OCI-M2 (cell line): ENCODE measurements at regions not wholly inside any gene's neighbourhood (a gene's known extent, or its start where the extent isn't known, plus 50 kb on each side); places are given as distances from the start of the nearest gene placed in this dataset.
"Not testable (repeated sequence)": the region's sequence is repeated elsewhere in the genome, so short reads cannot be mapped to it uniquely, and the experiment has no call there.

Source experiments
- DNase-seq: peaks from one replicate; lab custom pipeline; 2025; ENCODE audit not compliant: unreplicated experiment; lab: John Stamatoyannopoulos, UW

- no peak for DNase-seq
Measured at GRCh38 chr12:34402228-34402898, 380.1 kb downstream of the ALG10 start.

GRCh38 chr12:34402899-34403705 is 380.8 kb downstream of the ALG10 start:
- no peak for DNase-seq

- no peak for DNase-seq
Measured at GRCh38 chr12:34403706-34404376, 381.5 kb downstream of the ALG10 start.

- DNase-seq, result no peak
Measured at GRCh38 chr12:34404377-34405285, 382.3 kb downstream of the ALG10 start.

- no peak for DNase-seq
Measured at GRCh38 chr12:34405286-34406227, 383.3 kb downstream of the ALG10 start.

GRCh38 chr12:34406228-34406995 is 384.1 kb downstream of the ALG10 start:
- no peak for DNase-seq

- DNase-seq, result no peak
Measured at GRCh38 chr12:34406996-34407300, 384.7 kb downstream of the ALG10 start.

GRCh38 chr12:34407813-34408212 is 385.5 kb downstream of the ALG10 start:
- no peak for DNase-seq

- not testable (repeated sequence) for DNase-seq
Measured at GRCh38 chr12:34431509-34431908, 409.2 kb downstream of the ALG10 start.
